ENCODE measurements at regions not wholly inside any gene's neighbourhood (a gene's known extent, or its start where the extent isn't known, plus 50 kb on each side); places are given as distances from the start of the nearest gene placed in this dataset.

GRCh38 chr1:212219679-212220463 is 65.3 kb upstream of the PPP2R5A start:
- FAIRE-seq (no peak), DNase-seq (ENCODE audit: extremely low spot score, insufficient read length, low read depth) (no peak)

- FAIRE-seq (no peak), DNase-seq (ENCODE audit: extremely low spot score, insufficient read length, low read depth) (no peak)
Observed at GRCh38 chr1:212221801-212222200, 63.4 kb upstream of the PPP2R5A start.

- DNase-seq (ENCODE audit: extremely low spot score, insufficient read length, low read depth) = no peak
- no peak for FAIRE-seq
Observed at GRCh38 chr1:212224102-212224501, 61.1 kb upstream of the PPP2R5A start.

- FAIRE-seq = peak; percentile 69
Observed at GRCh38 chr1:212225416-212225815, 59.8 kb upstream of the PPP2R5A start.

GRCh38 chr1:212225871-212226302 is 59.3 kb upstream of the PPP2R5A start:
- no peak for FAIRE-seq

More at GRCh38 chr1:212225416-212225815, 59.8 kb upstream of the PPP2R5A start:
- no peak for DNase-seq (ENCODE audit: extremely low spot score, insufficient read length, low read depth)

GRCh38 chr1:212226467-212226866 is 58.7 kb upstream of the PPP2R5A start:
- DNase-seq (ENCODE audit: extremely low spot score, insufficient read length, low read depth) (no peak), FAIRE-seq (peak; percentile 24)

More at GRCh38 chr1:212225871-212226302, 59.3 kb upstream of the PPP2R5A start:
- no peak for DNase-seq (ENCODE audit: extremely low spot score, insufficient read length, low read depth)

GRCh38 chr1:212228076-212228475 is 57.1 kb upstream of the PPP2R5A start:
- no peak for FAIRE-seq
- DNase-seq (ENCODE audit: extremely low spot score, insufficient read length, low read depth) = no peak

- no peak for FAIRE-seq
- DNase-seq (ENCODE audit: extremely low spot score, insufficient read length, low read depth) = no peak
Observed at GRCh38 chr1:212228591-212229119, 56.6 kb upstream of the PPP2R5A start.

- DNase-seq (ENCODE audit: extremely low spot score, insufficient read length, low read depth) = no peak
- FAIRE-seq = no peak
Observed at GRCh38 chr1:212229654-212230053, 55.6 kb upstream of the PPP2R5A start.

- no peak for FAIRE-seq
- no peak for DNase-seq (ENCODE audit: extremely low spot score, insufficient read length, low read depth)
Observed at GRCh38 chr1:212230329-212230728, 54.9 kb upstream of the PPP2R5A start.

- no peak for DNase-seq (ENCODE audit: extremely low spot score, insufficient read length, low read depth)
- no peak for FAIRE-seq
Observed at GRCh38 chr1:212231372-212231771, 53.8 kb upstream of the PPP2R5A start.

- FAIRE-seq (no peak), DNase-seq (ENCODE audit: extremely low spot score, insufficient read length, low read depth) (no peak)
Observed at GRCh38 chr1:212232090-212232489, 53.1 kb upstream of the PPP2R5A start.

GRCh38 chr1:212233321-212233720 is 51.9 kb upstream of the PPP2R5A start:
- DNase-seq (ENCODE audit: extremely low spot score, insufficient read length, low read depth) = no peak
- FAIRE-seq = no peak

- DNase-seq (ENCODE audit: extremely low spot score, insufficient read length, low read depth) (no peak), FAIRE-seq (peak; percentile 65)
Observed at GRCh38 chr1:212234431-212235395, 50.5 kb upstream of the PPP2R5A start.

Data from GM18507 (cell line).